ENCODE measurements at regions not wholly inside any gene's neighbourhood (a gene's known extent, or its start where the extent isn't known, plus 50 kb on each side); places are given as distances from the start of the nearest gene placed in this dataset.
A peak's percentile ranks its signal among the peaks of the same experiment; 100 is the strongest.

DNA sequence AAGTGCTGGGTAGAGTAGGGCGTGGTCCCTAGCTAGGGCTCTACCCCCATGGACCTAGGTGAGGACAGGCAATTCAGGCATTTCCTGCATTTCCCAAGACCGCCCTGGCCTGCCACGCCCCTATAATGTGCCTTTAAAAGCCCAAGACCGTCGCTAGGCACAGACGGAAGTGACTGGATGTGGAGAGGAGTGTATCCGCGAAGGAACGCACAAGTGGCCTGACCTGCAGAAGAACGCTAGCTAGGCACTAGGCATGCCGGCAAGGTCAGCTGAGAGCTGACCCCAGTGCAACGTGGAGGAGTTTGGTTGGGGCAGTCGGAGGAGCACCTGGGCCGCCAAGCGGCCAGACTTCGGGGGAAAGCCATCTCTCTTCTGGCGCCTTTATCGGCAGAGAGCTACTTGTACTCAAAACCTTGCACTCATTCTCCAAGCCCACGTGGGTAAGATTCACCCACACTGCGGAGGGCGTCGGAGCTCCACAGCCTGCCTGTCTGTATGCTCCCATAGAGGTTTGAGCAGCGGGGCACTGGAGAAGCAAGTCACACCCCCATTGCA lies 370.0 kb downstream of the FGF9 start (continued):
- TF ChIP-seq RBFOX2 (IDR thresholded peaks at IDR 0.05; ENCODE audit: low read depth, low read length) (0 out of 2 replicates have a peak, but pooled peaks have one; percentile 26), POLR2A (conservative IDR thresholded peaks at IDR 0.05) (peak; percentile 47; the same call in 1 of the 2 replicates), EZH2 (IDR thresholded peaks at IDR 0.05; ENCODE audit: borderline replicate concordance, low read depth, low read length) (no peak), FUS (optimal IDR thresholded peaks at IDR 0.05; ENCODE audit: low read depth, low read length) (no peak)
- TF ChIP-seq, protein P1, sequence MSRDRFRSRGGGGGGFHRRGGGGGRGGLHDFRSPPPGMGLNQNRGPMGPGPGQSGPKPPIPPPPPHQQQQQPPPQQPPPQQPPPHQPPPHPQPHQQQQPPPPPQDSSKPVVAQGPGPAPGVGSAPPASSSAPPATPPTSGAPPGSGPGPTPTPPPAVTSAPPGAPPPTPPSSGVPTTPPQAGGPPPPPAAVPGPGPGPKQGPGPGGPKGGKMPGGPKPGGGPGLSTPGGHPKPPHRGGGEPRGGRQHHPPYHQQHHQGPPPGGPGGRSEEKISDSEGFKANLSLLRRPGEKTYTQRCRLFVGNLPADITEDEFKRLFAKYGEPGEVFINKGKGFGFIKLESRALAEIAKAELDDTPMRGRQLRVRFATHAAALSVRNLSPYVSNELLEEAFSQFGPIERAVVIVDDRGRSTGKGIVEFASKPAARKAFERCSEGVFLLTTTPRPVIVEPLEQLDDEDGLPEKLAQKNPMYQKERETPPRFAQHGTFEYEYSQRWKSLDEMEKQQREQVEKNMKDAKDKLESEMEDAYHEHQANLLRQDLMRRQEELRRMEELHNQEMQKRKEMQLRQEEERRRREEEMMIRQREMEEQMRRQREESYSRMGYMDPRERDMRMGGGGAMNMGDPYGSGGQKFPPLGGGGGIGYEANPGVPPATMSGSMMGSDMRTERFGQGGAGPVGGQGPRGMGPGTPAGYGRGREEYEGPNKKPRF (IDR thresholded peaks at IDR 0.05; ENCODE audit: low read depth, low read length), result no peak

DNA sequence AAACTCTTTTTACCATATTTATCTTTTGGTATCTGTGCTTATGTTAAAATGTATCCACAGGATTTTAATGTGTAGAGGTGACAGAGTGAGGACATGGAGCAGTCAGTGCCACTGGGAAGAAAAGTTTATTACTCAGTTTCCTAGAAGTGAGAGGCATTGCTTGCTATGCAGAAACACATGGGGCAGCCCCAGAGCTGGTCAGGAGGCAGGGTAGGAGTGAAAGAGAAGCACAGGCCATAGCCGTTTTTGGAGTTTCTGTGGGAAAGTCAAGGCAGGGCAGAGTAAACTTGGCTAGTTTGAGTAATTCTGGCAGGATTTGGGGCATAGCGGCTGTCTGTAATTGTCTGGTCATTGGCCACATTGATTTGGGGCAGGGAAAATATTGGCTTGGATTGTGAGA lies 370.9 kb downstream of the FGF9 start:
- Histone ChIP-seq H3K27me3 (ENCODE audit: control insufficient read depth in 2 of 2, insufficient read depth in 2 of 2, low read length in 2 of 2) (no peaks in the 10 kb centered on the region), H3K36me3 (ENCODE audit: control insufficient read depth, insufficient read depth, low read length) (no peaks in the 10 kb centered on the region), H3K9me1 (ENCODE audit: control insufficient read depth, insufficient read depth, low read length) (no peaks in the 10 kb centered on the region), H3K4me2 (ENCODE audit: insufficient read depth, low read length) (no peak overlapping the region; the same call in 1 of the 2 replicates), H2AFZ (ENCODE audit: low read depth, low read length) (no peak overlapping the region), H3K79me2 (ENCODE audit: control insufficient read depth, insufficient read depth, low read length) (no peaks in the 10 kb centered on the region), H3K4me3 (no peak overlapping the region), H4K20me1 (replicated peaks; ENCODE audit: control insufficient read depth, insufficient read depth, low read length) (no peaks in the 10 kb centered on the region), H3K9ac (ENCODE audit: insufficient read depth in 1 of 2, low read depth in 2 of 2, low read length in 2 of 2) (no peak overlapping the region), H3K4me1 (replicated peaks in 1 of 2; ENCODE audit: control insufficient read depth in 2 of 2, insufficient read depth in 2 of 2, low read length in 2 of 2) (no peaks in the 10 kb centered on the region; a peak in 1 of 5 replicates), H3K9me3 (replicated peaks; ENCODE audit: control insufficient read depth, insufficient read depth, low read depth, low read length) (no peaks in the 10 kb centered on the region), H3K27ac (ENCODE audit: extremely low read depth, low read depth, low read length) (no peak overlapping the region)
- FAIRE-seq (no peak), ATAC-seq (no peak), DNase-seq (ENCODE audit: extremely low read depth in 1 of 4, low spot score in 3 of 4) (no peak)
- intact Hi-C loops (cut with micrococcal nuclease) (no loop called here), in situ Hi-C loops (cut with MboI) (no loop called here)
- TF ChIP-seq, protein P2, sequence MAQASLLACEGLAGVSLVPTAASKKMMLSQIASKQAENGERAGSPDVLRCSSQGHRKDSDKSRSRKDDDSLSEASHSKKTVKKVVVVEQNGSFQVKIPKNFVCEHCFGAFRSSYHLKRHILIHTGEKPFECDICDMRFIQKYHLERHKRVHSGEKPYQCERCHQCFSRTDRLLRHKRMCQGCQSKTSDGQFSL (CRISPR knock-in tag; IDR thresholded peaks at IDR 0.05), result no peak
- TF ChIP-seq, protein P2 (tag; IDR thresholded peaks at IDR 0.05), result no peak
- TF ChIP-seq SREBF2 (CRISPR knock-in tag; IDR thresholded peaks at IDR 0.05), result no peak
- no TSS peak for BruUV-seq (replicated peaks)
- WGBS (ENCODE audit: insufficient coverage, low coverage, missing lambda C conversion rate), result 0% methylated on average over 2 of the region's 2 CpGs
- ChIA-PET POLR2A (interaction anchor here (1.0 to 1.4 kb wide), 2 partner anchors 9 to 12 kb away, joined by 3 read pairs; no protein-coding TSS in a partner anchor), CTCF (ENCODE audit: low intra/inter-chr PET ratio) (no interaction called here)
